HEK293T (cell line): ENCODE measurements at regions not wholly inside any gene's neighbourhood (a gene's known extent, or its start where the extent isn't known, plus 50 kb on each side); places are given as distances from the start of the nearest gene placed in this dataset.

Experiments
- ARNT ChIP-seq: fragments of 450-650 bp; IDR thresholded peaks from 2 replicates; pipeline ENCODE4 v1.6.1; 2017; ENCODE audit warnings: mild to moderate bottlenecking
- BHLHE40 ChIP-seq: fragments of 450-650 bp; IDR thresholded peaks from 2 replicates; pipeline ENCODE4 v1.6.1; 2016; ENCODE audit warnings: mild to moderate bottlenecking, moderate library complexity, borderline replicate concordance
- CTBP1 ChIP-seq: fragments of 450-650 bp; IDR thresholded peaks from 2 replicates; pipeline ENCODE4 v1.6.1; 2016; ENCODE audit warnings: borderline replicate concordance
- ELF4 ChIP-seq: fragments of 450-650 bp; IDR thresholded peaks from 2 replicates; pipeline ENCODE4 v1.6.1; 2017; ENCODE audit warnings: antibody characterized with exemption
- FOXA1 ChIP-seq: fragments of 450-650 bp; IDR thresholded peaks from 2 replicates; pipeline ENCODE4 v1.6.1; 2016; ENCODE audit warnings: mild to moderate bottlenecking
- FOXK2 ChIP-seq: fragments of 450-650 bp; IDR thresholded peaks from 2 replicates; pipeline ENCODE4 v1.6.1; 2016; ENCODE audit warnings: mild to moderate bottlenecking
- FOXM1 ChIP-seq: fragments of 450-650 bp; IDR thresholded peaks from 2 replicates; pipeline ENCODE4 v1.6.1; 2017; ENCODE audit warnings: mild to moderate bottlenecking, borderline replicate concordance
- HDGF ChIP-seq: fragments of 450-650 bp; IDR thresholded peaks from 2 replicates; pipeline ENCODE4 v1.6.1; 2017; ENCODE audit warnings: antibody characterized with exemption, borderline replicate concordance
- LEF1 ChIP-seq: fragments of 450-650 bp; IDR thresholded peaks from 2 replicates; pipeline ENCODE4 v1.6.1; 2017; ENCODE audit warnings: mild to moderate bottlenecking, borderline replicate concordance
- SP1 ChIP-seq: fragments of 450-650 bp; IDR thresholded peaks from 2 replicates; pipeline ENCODE4 v1.6.1; 2017
- SUZ12 ChIP-seq: fragments of 450-650 bp; IDR thresholded peaks from 2 replicates; pipeline ENCODE4 v1.6.1; 2016; ENCODE audit warnings: mild to moderate bottlenecking
- TARDBP ChIP-seq: fragments of 450-650 bp; IDR thresholded peaks from 2 replicates; pipeline ENCODE4 v1.6.1; 2016
- ZNF384 ChIP-seq: fragments of 450-650 bp; IDR thresholded peaks from 2 replicates; pipeline ENCODE4 v1.6.1; 2016

- TF ChIP-seq ZNF384 (no peak), FOXK2 (no peak), LEF1 (no peak), FOXM1 (no peak), BHLHE40 (no peak), SP1 (no peak), ELF4 (no peak), TARDBP (no peak), SUZ12 (no peak), HDGF (no peak), ARNT (no peak), CTBP1 (no peak), FOXA1 (no peak)
Measured at GRCh38 chr10:128675405-128675804, 549.2 kb upstream of the MKI67 start.
